PFSK-1 (cell line): ENCODE measurements at regions not wholly inside any gene's neighbourhood (a gene's known extent, or its start where the extent isn't known, plus 50 kb on each side); places are given as distances from the start of the nearest gene placed in this dataset.

Experiments used
- FOXP2 ChIP-seq: optimal IDR thresholded peaks from 2 replicates; pipeline ENCODE3; 2011; ENCODE audit warnings: borderline replicate concordance, control low read depth, inconsistent platforms; ENCODE audit not compliant: insufficient read depth; ENCODE audit errors: extremely low read length, extremely low read depth
- POLR2AphosphoS5 ChIP-seq: IDR thresholded peaks from 2 replicates; pipeline ENCODE4 v1.6.1; 2012; ENCODE audit warnings: low read depth, mild to moderate bottlenecking, control low read depth, low read length, moderate library complexity
- SIN3A ChIP-seq: IDR thresholded peaks from 2 replicates; pipeline ENCODE4 v1.6.1; 2012; ENCODE audit warnings: mild to moderate bottlenecking, low read length, moderate library complexity, borderline replicate concordance; ENCODE audit not compliant: insufficient read depth
- TAF1 ChIP-seq: IDR thresholded peaks from 2 replicates; pipeline ENCODE4 v1.6.1; 2012; ENCODE audit warnings: low read length, control low read depth, borderline replicate concordance; ENCODE audit not compliant: insufficient read depth
- TF ChIP-seq, protein P1 (sequence below), 2 experiments: IDR thresholded peaks; 2 replicates each; pipeline versions ENCODE4 v1.6.1 to v1.8.0; 2011 to 2012; ENCODE audit warnings: low read depth in 2 of 2, low read length in 2 of 2, control low read depth in 1 of 2, inconsistent platforms in 1 of 2, mild to moderate bottlenecking in 1 of 2, moderate library complexity in 1 of 2; ENCODE audit not compliant: insufficient read depth in 1 of 2

DNA sequence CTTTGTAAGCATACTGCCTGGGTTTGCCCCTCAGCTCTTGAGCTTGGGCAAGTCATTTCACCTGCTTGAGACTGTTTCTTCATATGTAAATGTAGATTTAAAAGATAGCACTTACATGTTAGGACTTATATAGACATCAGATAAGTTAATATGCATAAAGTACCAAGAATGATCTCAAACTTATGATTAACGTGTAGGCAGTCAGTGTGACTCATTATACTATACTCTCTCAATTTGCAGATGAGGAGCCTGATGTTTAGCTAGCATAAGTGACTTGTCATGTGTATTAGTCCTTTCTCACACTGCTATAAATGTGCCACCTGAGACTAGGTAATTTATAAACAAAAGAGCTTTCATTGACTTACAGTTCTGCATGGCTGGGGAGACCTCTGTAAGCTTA lies 690.5 kb downstream of the KCNJ2 start:
- TF ChIP-seq SIN3A (no peak), POLR2AphosphoS5 (no peak), TAF1 (no peak), FOXP2 (no peak)
- TF ChIP-seq, protein P1, sequence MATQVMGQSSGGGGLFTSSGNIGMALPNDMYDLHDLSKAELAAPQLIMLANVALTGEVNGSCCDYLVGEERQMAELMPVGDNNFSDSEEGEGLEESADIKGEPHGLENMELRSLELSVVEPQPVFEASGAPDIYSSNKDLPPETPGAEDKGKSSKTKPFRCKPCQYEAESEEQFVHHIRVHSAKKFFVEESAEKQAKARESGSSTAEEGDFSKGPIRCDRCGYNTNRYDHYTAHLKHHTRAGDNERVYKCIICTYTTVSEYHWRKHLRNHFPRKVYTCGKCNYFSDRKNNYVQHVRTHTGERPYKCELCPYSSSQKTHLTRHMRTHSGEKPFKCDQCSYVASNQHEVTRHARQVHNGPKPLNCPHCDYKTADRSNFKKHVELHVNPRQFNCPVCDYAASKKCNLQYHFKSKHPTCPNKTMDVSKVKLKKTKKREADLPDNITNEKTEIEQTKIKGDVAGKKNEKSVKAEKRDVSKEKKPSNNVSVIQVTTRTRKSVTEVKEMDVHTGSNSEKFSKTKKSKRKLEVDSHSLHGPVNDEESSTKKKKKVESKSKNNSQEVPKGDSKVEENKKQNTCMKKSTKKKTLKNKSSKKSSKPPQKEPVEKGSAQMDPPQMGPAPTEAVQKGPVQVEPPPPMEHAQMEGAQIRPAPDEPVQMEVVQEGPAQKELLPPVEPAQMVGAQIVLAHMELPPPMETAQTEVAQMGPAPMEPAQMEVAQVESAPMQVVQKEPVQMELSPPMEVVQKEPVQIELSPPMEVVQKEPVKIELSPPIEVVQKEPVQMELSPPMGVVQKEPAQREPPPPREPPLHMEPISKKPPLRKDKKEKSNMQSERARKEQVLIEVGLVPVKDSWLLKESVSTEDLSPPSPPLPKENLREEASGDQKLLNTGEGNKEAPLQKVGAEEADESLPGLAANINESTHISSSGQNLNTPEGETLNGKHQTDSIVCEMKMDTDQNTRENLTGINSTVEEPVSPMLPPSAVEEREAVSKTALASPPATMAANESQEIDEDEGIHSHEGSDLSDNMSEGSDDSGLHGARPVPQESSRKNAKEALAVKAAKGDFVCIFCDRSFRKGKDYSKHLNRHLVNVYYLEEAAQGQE (IDR thresholded peaks at IDR 0.05; ENCODE audit: insufficient read depth in 1 of 2, low read depth in 2 of 2, low read length in 2 of 2), result no peak

GRCh38 chr17:70862295-70862694 lies 693.0 kb downstream of the KCNJ2 start:
- TF ChIP-seq FOXP2, result no peak
- TF ChIP-seq TAF1, result no peak
- TF ChIP-seq, protein P1 (IDR thresholded peaks at IDR 0.05; ENCODE audit: insufficient read depth in 1 of 2, low read depth in 2 of 2, low read length in 2 of 2), result no peak
- TF ChIP-seq SIN3A, result no peak
- TF ChIP-seq POLR2AphosphoS5, result no peak

- TF ChIP-seq, protein P1 (IDR thresholded peaks at IDR 0.05; ENCODE audit: insufficient read depth in 1 of 2, low read depth in 2 of 2, low read length in 2 of 2), result no peak
- TF ChIP-seq SIN3A (no peak), FOXP2 (no peak), POLR2AphosphoS5 (no peak), TAF1 (no peak)
Measured at GRCh38 chr17:70863436-70864248, 694.3 kb downstream of the KCNJ2 start.

DNA sequence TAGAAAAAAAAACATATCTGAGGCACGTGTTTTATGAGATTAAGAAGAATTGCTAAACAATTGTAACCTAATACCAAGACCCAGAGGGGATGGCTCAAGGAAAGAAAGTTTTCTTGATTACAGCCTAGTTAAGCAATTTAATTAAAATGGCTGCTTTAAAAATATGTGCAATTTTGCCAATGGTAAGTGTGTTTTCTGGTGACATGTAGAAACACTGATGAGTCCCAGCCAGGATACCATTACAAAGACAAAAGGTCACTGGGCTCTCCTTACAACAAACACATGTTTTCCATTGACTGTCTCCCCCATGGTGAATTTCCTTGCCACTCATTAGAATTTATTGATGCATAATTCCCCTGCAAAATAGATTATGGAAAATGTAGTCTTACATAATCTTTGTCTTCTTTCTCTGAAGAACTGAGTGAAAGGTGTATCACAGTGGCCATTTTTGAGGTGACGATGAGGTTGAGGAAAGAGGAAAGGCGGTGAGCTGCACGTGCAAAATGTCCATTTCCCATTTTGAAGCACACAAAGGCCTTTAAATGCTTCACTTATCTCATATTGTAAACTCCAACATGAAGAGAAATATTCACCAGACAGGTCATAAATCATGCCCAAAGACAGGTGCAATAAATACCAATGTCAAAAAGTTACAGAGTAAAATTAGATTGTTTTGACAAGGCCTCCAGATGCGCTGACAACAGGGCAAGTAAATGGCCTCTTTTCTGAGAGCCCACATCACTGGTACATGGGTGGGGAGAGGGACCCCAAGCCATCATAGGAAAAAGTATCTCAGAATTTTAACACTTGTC lies 696.9 kb downstream of the KCNJ2 start:
- TF ChIP-seq FOXP2 (no peak), TAF1 (no peak), POLR2AphosphoS5 (no peak), SIN3A (no peak)
- TF ChIP-seq, protein P1 (IDR thresholded peaks at IDR 0.05; ENCODE audit: insufficient read depth in 1 of 2, low read depth in 2 of 2, low read length in 2 of 2), result no peak
